ENCODE measurements at regions not wholly inside any gene's neighbourhood (a gene's known extent, or its start where the extent isn't known, plus 50 kb on each side); places are given as distances from the start of the nearest gene placed in this dataset.
"Not testable (repeated sequence)": the region's sequence is repeated elsewhere in the genome, so short reads cannot be mapped to it uniquely, and the experiment has no call there.

DNA sequence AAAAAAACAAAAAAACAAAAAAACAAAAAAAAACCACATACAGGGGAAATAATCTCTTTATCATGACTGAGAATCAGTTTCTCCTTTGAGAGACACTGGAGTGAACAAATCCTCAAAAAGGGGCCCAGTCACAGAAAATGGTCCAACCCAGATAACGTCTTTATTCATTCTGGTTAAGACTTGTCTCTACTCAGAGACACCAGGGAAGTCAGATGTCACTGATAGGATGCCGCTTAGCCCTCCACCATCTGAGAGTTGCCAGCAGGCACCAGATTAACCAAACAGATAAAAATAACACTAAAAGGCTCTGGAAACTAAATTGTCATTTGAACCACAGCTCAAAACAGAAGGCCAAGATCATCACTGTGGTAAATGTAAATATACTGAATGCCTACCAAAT is 1163.4 kb upstream of the ATXN8OS start:
- no peak for ATAC-seq (ENCODE audit: low read depth)
- H3K27ac Mint-ChIP-seq, result no peak overlapping the region
- H3K36me3 Mint-ChIP-seq, result no peaks in the 10 kb centered on the region
- POLR2A ChIA-PET, result no interaction called here
- peaks cover 10% of the 10 kb centered on the region for H3K9me3 Mint-ChIP-seq
- no peaks in the 10 kb centered on the region for H3K27me3 Mint-ChIP-seq
- no peak overlapping the region for H3K4me3 Mint-ChIP-seq
- no peak for DNase-seq
- H3K4me1 Mint-ChIP-seq, result no peaks in the 10 kb centered on the region

DNA sequence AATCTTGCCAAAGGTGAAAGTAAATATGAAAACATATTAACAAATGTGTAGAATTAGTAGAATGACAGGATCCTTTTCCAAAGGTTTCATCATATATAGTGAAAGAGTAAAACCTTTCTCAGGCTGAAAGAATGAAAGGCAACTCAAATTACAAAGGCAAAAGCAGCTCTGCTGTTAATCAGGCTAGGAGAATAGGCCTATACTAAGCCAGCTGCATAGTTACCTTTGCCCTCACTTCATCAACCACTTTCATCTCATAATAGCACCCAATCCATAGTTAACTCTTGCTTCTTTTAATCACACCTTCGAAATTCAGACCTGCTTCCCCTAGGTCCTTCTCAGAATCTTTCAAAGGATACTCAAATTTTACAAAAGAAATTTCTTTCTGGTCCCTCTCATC is 1167.6 kb upstream of the ATXN8OS start:
- ATAC-seq (ENCODE audit: low read depth) (no peak), DNase-seq (no peak)
- Mint-ChIP-seq H3K4me1 (no peaks in the 10 kb centered on the region), H3K36me3 (no peaks in the 10 kb centered on the region), H3K27ac (no peak overlapping the region), H3K9me3 (peaks cover 11% of the 10 kb centered on the region), H3K27me3 (no peaks in the 10 kb centered on the region), H3K4me3 (no peak overlapping the region)
- POLR2A ChIA-PET, result no interaction called here

GRCh38 chr13:68938639-68939038 is 1169.0 kb upstream of the ATXN8OS start:
- Mint-ChIP-seq H3K27me3 (no peaks in the 10 kb centered on the region), H3K4me3 (no peak overlapping the region), H3K27ac (no peak overlapping the region), H3K36me3 (no peaks in the 10 kb centered on the region), H3K9me3 (peaks cover 11% of the 10 kb centered on the region), H3K4me1 (no peaks in the 10 kb centered on the region)
- no peak for DNase-seq
- POLR2A ChIA-PET, result no interaction called here
- no peak for ATAC-seq (ENCODE audit: low read depth)

DNA sequence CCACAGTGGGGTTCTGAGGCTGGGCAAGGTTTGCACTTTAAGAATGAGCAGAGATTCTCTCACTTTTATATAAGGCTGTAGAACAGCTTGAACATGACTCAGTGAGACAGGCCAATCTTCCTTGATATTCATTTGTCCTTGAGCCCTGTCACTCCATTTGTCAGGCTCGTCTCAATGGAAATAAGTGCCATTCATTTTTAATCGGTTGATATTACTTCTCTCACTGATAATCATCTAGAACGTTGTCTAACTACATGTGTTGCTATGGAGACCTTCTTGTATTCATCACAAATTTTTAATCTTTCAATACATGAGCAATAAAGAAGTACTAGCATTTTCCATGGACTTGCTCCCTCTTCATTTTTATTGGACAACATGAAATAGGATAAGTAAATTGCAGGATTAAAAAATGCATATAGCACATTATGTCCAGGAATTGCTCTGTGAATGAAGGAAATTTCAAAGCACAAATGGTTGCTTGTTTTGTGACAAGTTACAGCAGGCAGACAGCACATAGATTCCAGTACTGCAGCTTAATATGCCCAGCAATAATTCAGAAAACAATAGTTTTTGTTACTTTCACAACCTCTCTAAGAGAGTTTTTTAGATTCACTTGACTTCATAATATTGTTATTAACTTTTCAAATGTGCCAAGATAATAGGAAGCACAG is 1178.4 kb upstream of the ATXN8OS start:
- H3K27me3 Mint-ChIP-seq, result no peaks in the 10 kb centered on the region
- H3K4me1 Mint-ChIP-seq, result no peaks in the 10 kb centered on the region
- ATAC-seq (ENCODE audit: low read depth) (no peak), DNase-seq (no peak)
- POLR2A ChIA-PET, result no interaction called here
- H3K4me3 Mint-ChIP-seq, result no peak overlapping the region
- H3K9me3 Mint-ChIP-seq, result peaks cover 4% of the 10 kb centered on the region
- no peak overlapping the region for H3K27ac Mint-ChIP-seq
- no peaks in the 10 kb centered on the region for H3K36me3 Mint-ChIP-seq

- DNase-seq (no peak), ATAC-seq (ENCODE audit: low read depth) (no peak)
- POLR2A ChIA-PET, result no interaction called here
- Mint-ChIP-seq H3K27ac (no peak overlapping the region), H3K9me3 (peaks cover 5% of the 10 kb centered on the region), H3K4me3 (no peak overlapping the region), H3K4me1 (no peaks in the 10 kb centered on the region), H3K27me3 (no peaks in the 10 kb centered on the region), H3K36me3 (no peaks in the 10 kb centered on the region)
These were observed 1180.1 kb upstream of the ATXN8OS start for GRCh38 chr13:68927387-68928026.

DNA sequence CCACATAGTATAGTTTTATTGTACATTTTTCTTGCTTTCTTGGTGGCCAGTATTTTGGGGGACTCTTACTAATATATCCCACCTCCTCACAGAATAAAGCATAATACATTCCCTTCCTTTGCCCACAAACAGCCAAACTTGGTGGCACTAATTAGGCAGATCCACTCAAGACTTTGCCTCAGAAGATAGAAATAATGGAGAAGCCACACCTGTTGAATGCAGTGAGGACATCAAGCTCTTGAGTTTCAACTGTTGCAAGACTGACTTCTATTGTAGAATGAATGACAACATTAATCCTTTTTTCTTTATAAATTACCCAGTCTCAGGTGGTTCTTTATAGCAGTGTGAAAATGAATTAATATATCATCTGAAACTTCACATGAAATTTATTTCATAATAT is 1183.6 kb upstream of the ATXN8OS start:
- POLR2A ChIA-PET, result no interaction called here

DNA sequence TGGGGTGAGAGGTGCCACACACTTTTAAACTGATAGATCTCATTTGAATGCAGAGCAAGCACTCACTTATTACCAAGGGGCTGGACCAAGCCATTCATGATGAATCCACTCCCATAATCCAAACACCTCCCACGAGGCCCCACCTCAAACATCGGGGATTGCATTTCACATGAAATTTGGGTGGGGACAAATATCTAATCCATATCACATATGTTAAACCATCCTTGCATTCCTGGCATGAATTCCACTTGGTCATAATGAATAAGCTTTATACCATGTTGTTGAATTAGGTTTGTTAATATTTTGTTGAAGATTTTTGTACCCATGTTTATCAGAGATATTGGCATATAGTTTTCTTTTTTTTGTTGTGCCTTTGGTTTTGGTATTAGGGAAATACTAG is 1198.7 kb upstream of the ATXN8OS start:
- no peaks in the 10 kb centered on the region for H3K36me3 Mint-ChIP-seq
- POLR2A ChIA-PET, result no interaction called here
- H3K27me3 Mint-ChIP-seq, result no peaks in the 10 kb centered on the region
- ATAC-seq (ENCODE audit: low read depth) (no peak), DNase-seq (no peak)
- H3K27ac Mint-ChIP-seq, result no peak overlapping the region
- H3K9me3 Mint-ChIP-seq, result peaks cover 26% of the 10 kb centered on the region
- H3K4me3 Mint-ChIP-seq, result no peak overlapping the region
- H3K4me1 Mint-ChIP-seq, result no peaks in the 10 kb centered on the region

More for the DNA sequence above, 1183.6 kb upstream of the ATXN8OS start:
- Mint-ChIP-seq H3K27me3 (no peaks in the 10 kb centered on the region), H3K4me3 (no peak overlapping the region), H3K4me1 (no peaks in the 10 kb centered on the region), H3K9me3 (peaks cover 2% of the 10 kb centered on the region), H3K36me3 (no peaks in the 10 kb centered on the region), H3K27ac (no peak overlapping the region)
- ATAC-seq (ENCODE audit: low read depth), result no peak
- no peak for DNase-seq

DNA sequence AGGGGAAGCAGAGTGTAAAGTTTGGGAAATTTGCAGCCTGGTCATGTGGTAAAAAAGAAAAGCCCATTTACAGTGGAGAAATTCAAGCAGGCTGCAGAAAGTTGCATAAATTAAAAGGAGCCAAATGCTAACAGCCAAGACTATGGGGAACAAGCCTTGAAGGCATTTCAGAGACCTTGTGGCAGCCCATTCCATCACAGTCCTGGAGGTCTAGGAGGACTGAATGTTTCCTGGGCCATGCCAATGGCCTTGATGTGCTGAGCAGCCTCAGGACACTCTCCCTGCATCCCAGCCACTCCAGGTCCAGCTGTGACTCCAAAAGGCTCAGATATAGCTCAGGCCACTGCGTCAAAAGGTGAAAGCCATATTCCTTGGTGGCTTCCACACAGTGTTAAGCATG is 1202.4 kb upstream of the ATXN8OS start:
- H3K27me3 Mint-ChIP-seq, result no peaks in the 10 kb centered on the region
- POLR2A ChIA-PET, result no interaction called here
- no peak for DNase-seq
- no peak overlapping the region for H3K27ac Mint-ChIP-seq
- no peaks in the 10 kb centered on the region for H3K4me1 Mint-ChIP-seq
- ATAC-seq (ENCODE audit: low read depth), result no peak
- H3K4me3 Mint-ChIP-seq, result no peak overlapping the region
- H3K36me3 Mint-ChIP-seq, result no peaks in the 10 kb centered on the region
- H3K9me3 Mint-ChIP-seq, result peaks cover 19% of the 10 kb centered on the region

DNA sequence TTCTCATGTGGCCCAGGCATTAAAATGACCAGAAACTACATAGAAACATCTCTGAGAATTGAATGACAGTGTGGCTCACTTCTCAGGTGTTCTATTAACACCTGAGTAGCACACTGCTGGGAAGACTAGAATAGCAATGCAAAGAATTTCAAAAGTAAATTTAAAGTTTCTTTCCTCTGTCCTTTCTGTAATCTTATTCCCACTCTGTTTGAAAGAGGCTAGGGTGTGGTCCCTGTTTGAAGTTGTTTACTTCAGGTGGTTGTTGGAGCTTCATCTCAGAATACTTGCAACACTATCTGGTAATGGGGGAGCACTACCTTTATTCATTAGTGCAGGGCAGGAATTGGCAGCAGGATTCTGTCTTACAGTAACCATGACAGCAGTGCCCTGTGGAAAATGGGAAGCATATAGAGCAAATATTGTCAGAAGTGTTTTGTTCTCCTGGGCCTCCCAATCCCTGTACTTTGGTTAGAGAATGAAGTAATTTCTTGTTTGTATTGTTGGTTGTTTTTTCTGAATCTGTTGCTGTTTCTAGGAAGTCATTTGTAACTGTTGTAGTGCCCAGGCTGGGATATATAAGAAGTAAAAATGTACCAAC is 1210.2 kb upstream of the ATXN8OS start:
- H3K9me3 Mint-ChIP-seq, result peaks cover 14% of the 10 kb centered on the region
- H3K27me3 Mint-ChIP-seq, result no peaks in the 10 kb centered on the region
- H3K27ac Mint-ChIP-seq, result no peak overlapping the region
- H3K36me3 Mint-ChIP-seq, result no peaks in the 10 kb centered on the region
- ATAC-seq (ENCODE audit: low read depth) (no peak), DNase-seq (no peak)
- POLR2A ChIA-PET, result no interaction called here
- no peaks in the 10 kb centered on the region for H3K4me1 Mint-ChIP-seq
- no peak overlapping the region for H3K4me3 Mint-ChIP-seq

GRCh38 chr13:68895696-68896095 is 1211.9 kb upstream of the ATXN8OS start:
- ATAC-seq (ENCODE audit: low read depth) (no peak), DNase-seq (no peak)
- no peak overlapping the region for H3K4me3 Mint-ChIP-seq
- H3K9me3 Mint-ChIP-seq, result peaks cover 14% of the 10 kb centered on the region
- H3K27me3 Mint-ChIP-seq, result no peaks in the 10 kb centered on the region
- no peak overlapping the region for H3K27ac Mint-ChIP-seq
- no peaks in the 10 kb centered on the region for H3K36me3 Mint-ChIP-seq
- POLR2A ChIA-PET, result no interaction called here
- H3K4me1 Mint-ChIP-seq, result no peaks in the 10 kb centered on the region

DNA sequence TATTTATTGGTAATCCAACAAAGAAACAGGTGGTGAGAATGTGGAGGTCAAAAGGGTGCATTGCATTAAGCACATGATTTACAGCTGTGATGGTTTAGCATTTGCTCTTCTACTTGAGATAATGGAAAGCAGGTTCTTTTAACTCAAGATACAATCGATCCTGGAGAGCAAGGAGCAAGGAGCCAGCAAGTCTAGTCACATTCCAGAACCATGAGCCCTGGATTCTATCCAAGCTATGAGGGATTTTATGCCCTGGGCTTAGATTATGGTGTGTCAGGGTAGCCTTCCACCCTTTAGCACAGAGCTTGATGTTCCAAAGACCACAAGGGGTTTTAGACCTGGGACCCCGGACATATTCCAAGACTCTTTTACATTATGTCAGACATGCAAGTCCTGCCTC is 1213.9 kb upstream of the ATXN8OS start:
- H3K4me1 Mint-ChIP-seq; POLR2A ChIA-PET; H3K27ac Mint-ChIP-seq; H3K27me3 Mint-ChIP-seq; H3K36me3 Mint-ChIP-seq; DNase-seq; H3K4me3 Mint-ChIP-seq; ATAC-seq (ENCODE audit: low read depth): not testable (repeated sequence)
- H3K9me3 Mint-ChIP-seq, result peaks cover 19% of the 10 kb centered on the region

- H3K27me3 Mint-ChIP-seq; H3K36me3 Mint-ChIP-seq; H3K4me1 Mint-ChIP-seq; H3K27ac Mint-ChIP-seq; H3K4me3 Mint-ChIP-seq; ATAC-seq (ENCODE audit: low read depth); DNase-seq; POLR2A ChIA-PET: not testable (repeated sequence)
- H3K9me3 Mint-ChIP-seq, result peaks cover 12% of the 10 kb centered on the region
These were observed 1215.0 kb upstream of the ATXN8OS start for GRCh38 chr13:68892596-68892995.

- H3K9me3 Mint-ChIP-seq; DNase-seq; H3K27me3 Mint-ChIP-seq; H3K4me3 Mint-ChIP-seq; POLR2A ChIA-PET; H3K27ac Mint-ChIP-seq; H3K4me1 Mint-ChIP-seq; ATAC-seq (ENCODE audit: low read depth); H3K36me3 Mint-ChIP-seq: not testable (repeated sequence)
These were observed 1217.5 kb upstream of the ATXN8OS start for GRCh38 chr13:68890101-68890500.

DNA sequence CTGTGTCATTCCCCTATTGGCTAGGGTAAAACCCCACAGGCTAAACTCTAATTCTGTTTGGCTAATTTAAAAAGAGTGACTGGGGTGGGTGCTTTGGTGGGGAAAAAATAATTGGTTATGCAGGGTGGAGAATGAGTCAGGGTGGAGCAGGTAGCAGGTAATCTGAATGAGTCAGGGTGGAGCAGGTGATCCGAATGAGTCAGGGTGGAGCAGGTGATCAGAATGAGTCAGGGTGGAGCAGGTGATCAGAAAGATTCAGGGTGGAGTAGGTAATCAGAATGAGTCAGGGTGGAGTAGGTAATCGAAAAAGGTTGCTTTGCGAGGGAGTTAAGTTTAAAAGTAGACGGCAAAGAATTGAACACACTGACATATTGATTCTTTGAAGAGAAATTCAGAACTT is 1218.8 kb upstream of the ATXN8OS start:
- Mint-ChIP-seq H3K36me3 (no peaks in the 10 kb centered on the region), H3K27me3 (no peaks in the 10 kb centered on the region), H3K27ac (no peak overlapping the region), H3K9me3 (peaks cover 5% of the 10 kb centered on the region), H3K4me1 (no peaks in the 10 kb centered on the region), H3K4me3 (no peak overlapping the region)
- DNase-seq (no peak), ATAC-seq (ENCODE audit: low read depth) (no peak)
- POLR2A ChIA-PET, result no interaction called here
